Activated CD8-positive, alpha-beta T cell treated with anti-CD3 and anti-CD28 coated beads for 36 hours (primary cell): ENCODE measurements at regions not wholly inside any gene's neighbourhood (a gene's known extent, or its start where the extent isn't known, plus 50 kb on each side); places are given as distances from the start of the nearest gene placed in this dataset.

Experiments
- ATAC-seq: fragments of 200-7000 bp; cut with Tn5 transposase; one replicate; pipeline ENCODE4 v1.10.0; 2021; ENCODE audit warnings: mild to moderate bottlenecking, moderate library complexity
- CTCF ChIA-PET: fragments of 350-600 bp; sonication (Branson Sonifier 250); formaldehyde crosslinking; loops from one replicate; lab custom pipeline; 2021; ENCODE audit warnings: antibody characterized with exemption; lab: Charles Lee
- POLR2A ChIA-PET: fragments of 350-600 bp; sonication (Branson Sonifier 250); formaldehyde crosslinking; loops from one replicate; lab custom pipeline; 2021; ENCODE audit warnings: antibody characterized with exemption; lab: Charles Lee
- DNase-seq: peaks from one replicate; pipeline ENCODE4 v3.0.0-alpha.2; 2020
- H3K27ac Mint-ChIP-seq: one replicate; pipeline ENCODE4 v1.8.0; 2021; ENCODE audit warnings: mild to moderate bottlenecking, mixed read lengths
- H3K27me3 Mint-ChIP-seq: one replicate; pipeline ENCODE4 v1.8.0; 2021; ENCODE audit warnings: mixed read lengths
- H3K36me3 Mint-ChIP-seq: one replicate; pipeline ENCODE4 v1.8.0; 2021; ENCODE audit warnings: low read depth, mixed read lengths
- H3K4me1 Mint-ChIP-seq: one replicate; pipeline ENCODE4 v1.8.0; 2021; ENCODE audit warnings: low read depth, mixed read lengths
- H3K4me3 Mint-ChIP-seq: one replicate; pipeline ENCODE4 v1.8.0; 2021; ENCODE audit warnings: mild to moderate bottlenecking, moderate library complexity, mixed read lengths
- H3K9me3 Mint-ChIP-seq: one replicate; pipeline ENCODE4 v1.8.0; 2021; ENCODE audit warnings: mixed read lengths
- intact Hi-C: fragments of 100-400 bp; cut with micrococcal nuclease; formaldehyde crosslinking; loops from one replicate; pipeline ENCODE4 v1.10.0; 2022
- TF ChIP-seq, protein P1 (sequence below): fragments of 200-600 bp; IDR thresholded peaks from one replicate; pipeline ENCODE4 v1.8.0; 2022; ENCODE audit warnings: antibody characterized with exemption, mild to moderate bottlenecking

DNA sequence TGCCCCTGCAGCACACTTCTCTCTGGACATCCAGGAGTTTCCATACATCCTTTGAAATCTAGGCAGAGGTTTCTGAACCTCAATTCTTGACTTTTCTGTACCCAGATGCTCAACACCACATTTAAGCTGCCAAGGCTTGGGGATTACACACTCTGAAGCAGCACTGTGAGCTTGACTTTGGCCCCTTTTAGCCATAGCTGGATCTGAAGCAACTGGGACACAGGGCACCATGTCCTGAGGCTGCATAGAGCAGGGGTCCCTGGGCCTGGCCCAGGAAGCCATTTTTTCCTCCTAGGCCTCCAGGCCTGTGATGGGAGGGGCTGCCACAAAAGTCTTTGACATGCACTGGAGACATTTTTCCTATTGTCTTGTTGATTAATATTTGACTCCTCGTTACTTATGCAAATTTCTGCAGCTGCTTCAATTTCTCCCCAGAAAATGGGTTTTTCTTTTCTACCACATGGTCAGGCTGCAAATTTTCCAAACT is 694.0 kb downstream of the DIPK2A start:
- POLR2A ChIA-PET: interaction anchor here (0.6 kb wide), 1 partner anchor 1390 kb away, joined by 3 read pairs; no protein-coding TSS in a partner anchor
- ATAC-seq: no peak
- Mint-ChIP-seq H3K36me3 (no peaks in the 10 kb centered on the region), H3K27me3 (no peaks in the 10 kb centered on the region), H3K4me1 (no peaks in the 10 kb centered on the region), H3K9me3 (peaks cover 6% of the 10 kb centered on the region), H3K4me3 (no peak overlapping the region), H3K27ac (no peak overlapping the region)
- no peak for DNase-seq
- CTCF ChIA-PET: no interaction called here
- intact Hi-C loops: no loop called here
- TF ChIP-seq, protein P1, sequence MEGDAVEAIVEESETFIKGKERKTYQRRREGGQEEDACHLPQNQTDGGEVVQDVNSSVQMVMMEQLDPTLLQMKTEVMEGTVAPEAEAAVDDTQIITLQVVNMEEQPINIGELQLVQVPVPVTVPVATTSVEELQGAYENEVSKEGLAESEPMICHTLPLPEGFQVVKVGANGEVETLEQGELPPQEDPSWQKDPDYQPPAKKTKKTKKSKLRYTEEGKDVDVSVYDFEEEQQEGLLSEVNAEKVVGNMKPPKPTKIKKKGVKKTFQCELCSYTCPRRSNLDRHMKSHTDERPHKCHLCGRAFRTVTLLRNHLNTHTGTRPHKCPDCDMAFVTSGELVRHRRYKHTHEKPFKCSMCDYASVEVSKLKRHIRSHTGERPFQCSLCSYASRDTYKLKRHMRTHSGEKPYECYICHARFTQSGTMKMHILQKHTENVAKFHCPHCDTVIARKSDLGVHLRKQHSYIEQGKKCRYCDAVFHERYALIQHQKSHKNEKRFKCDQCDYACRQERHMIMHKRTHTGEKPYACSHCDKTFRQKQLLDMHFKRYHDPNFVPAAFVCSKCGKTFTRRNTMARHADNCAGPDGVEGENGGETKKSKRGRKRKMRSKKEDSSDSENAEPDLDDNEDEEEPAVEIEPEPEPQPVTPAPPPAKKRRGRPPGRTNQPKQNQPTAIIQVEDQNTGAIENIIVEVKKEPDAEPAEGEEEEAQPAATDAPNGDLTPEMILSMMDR: no peak

DNA sequence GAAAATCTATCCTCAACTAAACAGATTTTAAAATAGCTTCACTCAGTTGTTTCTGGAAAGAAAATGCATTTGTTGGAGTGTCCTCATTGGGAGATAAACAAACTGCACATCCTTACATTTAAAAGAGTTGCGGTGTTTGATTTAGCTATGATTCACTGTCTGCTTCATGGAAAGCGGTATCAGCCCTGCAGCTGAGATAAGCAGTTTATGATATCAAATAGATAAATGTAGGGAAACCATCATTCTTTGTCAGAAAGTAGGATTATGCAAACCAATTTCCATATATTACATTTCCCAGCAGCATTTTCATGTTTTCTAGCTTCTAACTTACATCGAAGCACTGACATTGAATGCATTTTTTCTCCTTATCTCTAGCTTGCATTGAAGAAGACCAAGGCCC is 698.9 kb downstream of the DIPK2A start:
- ChIA-PET POLR2A (no interaction called here), CTCF (interaction anchor here (1.1 kb wide), 1 partner anchor 35 kb away, joined by 3 read pairs; no protein-coding TSS in a partner anchor)
- DNase-seq (no peak), ATAC-seq (no peak)
- no peaks in the 10 kb centered on the region for H3K36me3 Mint-ChIP-seq
- no peak overlapping the region for H3K27ac Mint-ChIP-seq
- TF ChIP-seq, protein P1: no peak
- peaks cover 6% of the 10 kb centered on the region for H3K9me3 Mint-ChIP-seq
- no peak overlapping the region for H3K4me3 Mint-ChIP-seq
- H3K27me3 Mint-ChIP-seq: no peaks in the 10 kb centered on the region
- no peaks in the 10 kb centered on the region for H3K4me1 Mint-ChIP-seq
- intact Hi-C loops: no loop called here

DNA sequence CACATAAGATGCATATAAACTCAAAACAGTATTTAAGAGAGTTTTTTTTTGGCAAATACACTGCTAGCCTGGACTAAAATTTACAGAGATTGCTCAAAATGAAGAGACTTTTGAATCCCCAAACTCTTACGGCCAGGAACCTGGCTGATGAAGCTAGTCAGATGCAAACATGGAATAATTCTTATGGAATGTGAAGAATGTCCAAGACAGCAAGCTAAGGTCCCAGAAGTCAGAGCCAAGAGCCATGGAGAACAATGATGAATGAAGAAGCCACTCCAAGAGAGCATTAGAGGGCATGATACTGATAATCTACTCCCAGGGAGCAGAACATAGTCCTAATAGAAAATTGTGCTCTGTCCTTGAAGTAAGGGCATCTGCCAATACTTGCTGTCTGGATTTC is 705.5 kb downstream of the DIPK2A start:
- CTCF ChIA-PET: no interaction called here

DNA sequence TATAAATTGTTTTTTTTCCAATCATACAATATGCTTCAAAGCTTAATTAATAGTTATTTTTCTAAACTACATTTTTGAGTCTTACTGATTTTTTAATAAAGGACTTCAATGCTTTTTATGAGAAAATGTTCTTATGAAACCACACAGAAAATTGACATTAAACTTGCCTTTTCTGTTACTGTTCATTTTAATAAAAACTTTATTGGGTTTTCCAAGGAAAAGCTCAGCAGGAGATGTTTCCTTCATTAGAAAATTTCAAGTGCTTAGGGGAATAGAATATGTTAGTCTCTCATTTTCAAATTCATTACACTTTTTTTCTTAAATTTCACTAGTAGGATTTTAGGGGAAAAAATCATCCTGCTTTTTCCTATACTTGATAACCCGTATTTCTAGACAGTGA is 711.4 kb downstream of the DIPK2A start:
- no peak for ATAC-seq
- Mint-ChIP-seq H3K4me3 (no peak overlapping the region), H3K9me3 (no peaks in the 10 kb centered on the region), H3K27me3 (no peaks in the 10 kb centered on the region), H3K4me1 (no peaks in the 10 kb centered on the region), H3K36me3 (no peaks in the 10 kb centered on the region), H3K27ac (no peak overlapping the region)
- intact Hi-C loops: no loop called here
- no peak for DNase-seq
- POLR2A ChIA-PET: no interaction called here
- TF ChIP-seq, protein P1: no peak
- CTCF ChIA-PET: no interaction called here

More for the DNA sequence above, 705.5 kb downstream of the DIPK2A start:
- TF ChIP-seq, protein P1: no peak
- H3K4me3 Mint-ChIP-seq: no peak overlapping the region
- POLR2A ChIA-PET: no interaction called here
- ATAC-seq: no peak
- H3K36me3 Mint-ChIP-seq: no peaks in the 10 kb centered on the region
- H3K27me3 Mint-ChIP-seq: no peaks in the 10 kb centered on the region
- H3K4me1 Mint-ChIP-seq: no peaks in the 10 kb centered on the region
- no peak for DNase-seq
- no peaks in the 10 kb centered on the region for H3K9me3 Mint-ChIP-seq
- intact Hi-C loops: no loop called here
- no peak overlapping the region for H3K27ac Mint-ChIP-seq

DNA sequence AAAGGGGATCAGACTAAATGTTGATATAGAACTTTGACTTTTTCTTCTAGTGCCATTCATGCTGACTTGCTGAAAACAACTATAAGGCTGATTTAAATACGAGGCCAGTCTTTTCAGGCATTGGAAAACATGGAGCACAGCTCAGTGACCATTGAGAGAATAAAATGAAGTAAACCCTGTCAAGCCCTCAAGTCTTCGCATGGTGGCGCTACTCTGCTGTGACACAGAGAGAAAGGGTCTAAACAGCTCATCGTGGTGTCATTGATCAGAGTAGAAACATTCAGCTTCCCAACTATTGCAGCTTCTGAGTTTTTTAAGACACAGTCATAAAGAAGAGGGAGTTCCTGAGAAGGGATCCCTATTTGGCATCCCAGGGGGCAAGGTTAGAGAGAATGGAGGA is 716.2 kb downstream of the DIPK2A start:
- ChIA-PET CTCF (no interaction called here), POLR2A (no interaction called here)
- DNase-seq (no peak), ATAC-seq (no peak)
- Mint-ChIP-seq H3K4me3 (no peak overlapping the region), H3K27ac (no peak overlapping the region), H3K4me1 (no peaks in the 10 kb centered on the region), H3K9me3 (no peaks in the 10 kb centered on the region), H3K27me3 (no peaks in the 10 kb centered on the region), H3K36me3 (no peaks in the 10 kb centered on the region)
- intact Hi-C loops: no loop called here
- TF ChIP-seq, protein P1: no peak
